ENCODE measurements at regions not wholly inside any gene's neighbourhood (a gene's known extent, or its start where the extent isn't known, plus 50 kb on each side); places are given as distances from the start of the nearest gene placed in this dataset.

- no peak for DNase-seq (ENCODE audit: low spot score)
These were observed 85.6 kb upstream of the ATF7IP start for GRCh38 chr12:14279845-14280244.

- no peak for DNase-seq (ENCODE audit: low spot score)
These were observed 84.6 kb upstream of the ATF7IP start for GRCh38 chr12:14280921-14281320.

- DNase-seq (ENCODE audit: low spot score), result no peak
These were observed 83.9 kb upstream of the ATF7IP start for GRCh38 chr12:14281539-14281938.

GRCh38 chr12:14283489-14284144 is 81.9 kb upstream of the ATF7IP start:
- DNase-seq (ENCODE audit: low spot score), result no peak

- no peak for DNase-seq (ENCODE audit: low spot score)
These were observed 81.2 kb upstream of the ATF7IP start for GRCh38 chr12:14284184-14284722.

- no peak for DNase-seq (ENCODE audit: low spot score)
These were observed 75.9 kb upstream of the ATF7IP start for GRCh38 chr12:14289601-14290000.

DNA sequence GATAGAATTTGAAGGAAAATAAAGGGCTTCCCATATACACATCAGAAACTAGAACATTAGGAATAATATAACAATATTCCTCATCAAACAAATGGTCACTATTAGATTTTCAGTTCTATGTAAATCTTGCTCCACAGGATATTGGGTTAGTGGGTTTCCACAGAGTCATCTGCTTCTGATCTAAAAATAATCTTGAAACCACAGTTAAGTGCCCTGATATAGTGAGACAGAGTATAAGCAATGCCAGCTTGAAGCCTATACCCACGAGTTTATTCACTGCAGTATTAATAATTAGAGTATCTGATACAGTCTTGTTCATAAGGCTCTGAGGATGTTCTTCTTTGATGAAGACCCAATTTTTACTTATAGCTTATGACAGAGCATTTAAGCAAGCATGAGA is 74.5 kb upstream of the ATF7IP start:
- DNase-seq (ENCODE audit: low spot score), result no peak

DNA sequence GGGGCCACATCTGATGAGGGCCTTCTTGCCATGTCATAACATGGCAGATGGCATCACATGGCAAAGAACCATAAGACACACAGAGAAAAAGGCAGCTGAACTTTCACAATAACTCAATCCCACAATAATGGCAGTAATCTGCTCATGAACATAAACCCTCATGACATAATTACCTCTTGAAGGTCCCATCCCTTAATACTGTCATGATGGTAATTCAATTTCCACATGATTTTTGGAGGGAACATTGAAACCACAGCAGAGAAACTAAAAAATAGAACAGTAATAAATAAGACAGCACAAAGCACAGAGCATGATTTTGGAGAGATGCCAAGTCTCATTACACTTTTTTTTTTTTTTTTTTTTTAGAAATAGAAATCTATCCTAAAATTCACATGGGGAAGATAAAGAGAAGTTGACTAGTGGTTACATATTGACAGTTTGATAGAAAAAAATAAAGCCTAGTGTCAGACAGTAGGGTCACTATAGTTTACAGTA is 61.8 kb upstream of the ATF7IP start:
- DNase-seq (ENCODE audit: low spot score), result no peak

DNA sequence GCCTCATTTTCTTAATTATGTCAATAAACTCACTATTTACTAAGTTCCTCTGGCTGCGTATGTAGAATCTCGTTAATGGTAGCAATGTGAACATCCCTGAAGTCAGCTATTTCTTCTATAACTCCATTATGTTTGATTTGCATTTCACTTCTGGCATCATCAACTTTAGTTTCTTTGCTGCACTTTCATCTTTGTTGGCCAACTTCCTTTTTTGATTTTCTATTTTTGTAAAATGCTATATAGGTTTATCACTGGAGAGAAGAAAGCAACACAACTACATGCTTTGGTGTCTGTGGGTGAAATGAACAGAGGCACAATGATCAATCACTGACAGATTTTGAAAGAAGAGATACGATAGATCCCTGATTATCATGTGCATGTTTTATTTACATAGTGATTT is 58.5 kb upstream of the ATF7IP start:
- DNase-seq (ENCODE audit: low spot score), result no peak

DNA sequence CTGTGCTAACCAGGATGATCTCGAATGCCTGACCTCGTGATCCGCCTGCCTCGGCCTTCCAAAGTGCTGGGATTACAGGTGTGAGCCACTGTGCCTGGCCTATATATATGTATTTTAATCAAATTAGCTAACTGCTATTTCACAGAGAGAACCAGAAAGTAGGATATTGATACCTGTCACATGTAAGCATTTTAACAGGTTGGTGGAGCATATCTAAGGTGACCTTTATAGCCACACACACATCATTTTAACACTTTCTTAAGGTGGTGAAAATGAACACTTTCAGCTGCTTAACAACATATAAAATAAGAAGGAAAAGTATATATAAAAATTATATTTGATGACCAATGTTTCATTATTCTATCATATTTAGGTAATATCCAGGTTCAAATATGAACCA is 57.0 kb upstream of the ATF7IP start:
- DNase-seq (ENCODE audit: low spot score), result no peak

- DNase-seq (ENCODE audit: low spot score), result no peak
These were observed 54.6 kb upstream of the ATF7IP start for GRCh38 chr12:14310866-14311265.

DNA sequence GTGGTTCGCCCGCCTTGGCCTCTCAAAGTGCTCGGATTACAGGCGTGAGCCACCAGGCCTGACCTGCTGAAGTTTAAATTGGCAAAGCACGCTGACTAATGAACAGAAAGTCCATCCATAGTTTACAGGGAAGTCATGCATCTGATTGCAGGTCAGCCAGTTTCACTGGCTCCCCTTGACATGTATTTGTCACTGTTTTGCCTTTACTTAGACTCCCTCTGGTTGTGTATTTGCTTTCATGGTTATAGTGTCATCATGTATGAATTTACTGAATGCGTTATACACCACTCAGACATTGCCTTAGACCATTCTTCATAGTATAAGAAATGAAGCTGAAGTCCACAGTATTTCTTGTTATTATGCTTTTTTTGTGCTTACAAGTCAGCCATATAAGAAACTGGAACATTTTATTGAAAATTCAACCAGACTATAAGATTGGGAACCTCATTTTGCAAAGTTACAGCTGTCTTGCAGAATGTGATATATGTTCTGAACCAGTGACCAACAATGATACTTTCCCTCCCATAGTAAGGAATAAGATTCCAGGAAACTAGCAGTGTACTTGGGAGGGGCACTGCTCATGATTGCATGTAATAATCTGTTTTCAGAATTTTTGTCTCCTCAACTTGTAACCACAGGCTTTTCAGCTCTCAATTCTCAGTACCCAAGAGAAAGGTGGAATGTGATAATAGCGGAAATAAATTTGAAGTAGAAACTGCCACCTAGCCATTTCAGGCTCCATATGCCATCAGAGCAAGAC is 51.9 kb upstream of the ATF7IP start:
- DNase-seq (ENCODE audit: low spot score), result no peak

DNA sequence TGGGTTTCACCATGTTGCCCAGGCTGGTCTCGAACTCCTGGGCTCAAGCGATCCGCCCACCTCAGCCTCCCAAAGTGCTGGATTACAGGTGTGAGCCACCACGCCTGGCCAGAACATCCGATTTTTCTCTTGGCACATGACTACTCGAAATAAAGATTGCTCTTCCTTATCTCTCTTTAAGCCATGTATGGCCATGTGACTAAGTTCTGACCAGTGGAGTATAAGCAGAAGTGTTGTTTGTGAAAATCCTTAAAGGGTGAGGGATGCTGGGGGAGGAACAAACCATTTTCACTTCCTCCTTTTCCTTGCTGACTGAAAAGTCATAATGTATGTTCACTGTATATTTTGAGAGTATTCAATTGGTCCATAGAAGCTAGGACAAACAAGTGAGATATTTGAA is 50.7 kb upstream of the ATF7IP start:
- no peak for DNase-seq (ENCODE audit: low spot score)

DNA sequence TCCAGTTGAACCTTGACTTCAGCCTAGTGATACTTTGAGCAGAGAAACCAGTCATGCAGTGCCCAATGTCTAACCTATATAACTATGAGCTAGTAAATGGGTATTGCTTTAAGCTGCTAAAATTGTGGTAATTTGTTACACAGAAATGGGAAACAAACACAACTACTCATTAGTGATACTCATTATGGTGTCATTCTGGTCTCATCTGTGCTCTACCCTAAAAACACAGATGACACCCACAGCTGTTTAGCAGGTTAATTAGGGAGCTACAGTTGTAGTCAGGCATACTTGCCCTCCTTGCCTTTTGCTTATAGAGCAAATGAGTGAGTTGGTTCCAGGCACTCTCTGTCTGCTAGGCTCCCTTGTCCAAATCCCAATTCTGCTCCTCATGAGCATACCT is 50.0 kb upstream of the ATF7IP start:
- no peak for DNase-seq (ENCODE audit: low spot score)

Data from CD4-positive, alpha-beta T cell treated with Interleukin-6 at 100 ng/mL for 8 hours (primary cell).